GM12873 (cell line): ENCODE measurements at regions not wholly inside any gene's neighbourhood (a gene's known extent, or its start where the extent isn't known, plus 50 kb on each side); places are given as distances from the start of the nearest gene placed in this dataset.

Experiments used
- TF ChIP-seq, protein P1 (sequence below): IDR thresholded peaks from 2 replicates; pipeline ENCODE4 v1.5.1; 2012; ENCODE audit warnings: low read depth, mild to moderate bottlenecking, moderate library complexity, low read length, control low read depth; ENCODE audit not compliant: insufficient read depth; ENCODE audit errors: missing control alignments

DNA sequence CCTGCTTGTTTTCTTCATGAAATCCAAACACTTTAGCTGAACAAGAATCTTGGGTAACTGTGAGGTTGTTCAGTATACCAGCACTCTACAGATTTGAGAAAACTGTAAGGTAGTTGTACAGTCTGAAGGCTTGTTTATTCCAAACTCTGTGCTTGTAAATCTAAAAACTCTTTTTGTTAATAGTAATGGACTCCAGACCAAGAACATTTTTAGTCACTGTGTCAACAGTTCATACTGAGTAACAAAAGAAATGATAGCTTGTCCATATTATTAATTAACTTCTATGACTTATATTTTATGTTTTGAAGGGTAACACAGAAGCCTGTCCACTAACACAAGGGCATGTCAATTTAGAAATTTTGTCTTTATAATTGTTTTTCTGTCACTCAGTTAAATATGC lies 72.2 kb upstream of the KYNU start:
- TF ChIP-seq, protein P1, sequence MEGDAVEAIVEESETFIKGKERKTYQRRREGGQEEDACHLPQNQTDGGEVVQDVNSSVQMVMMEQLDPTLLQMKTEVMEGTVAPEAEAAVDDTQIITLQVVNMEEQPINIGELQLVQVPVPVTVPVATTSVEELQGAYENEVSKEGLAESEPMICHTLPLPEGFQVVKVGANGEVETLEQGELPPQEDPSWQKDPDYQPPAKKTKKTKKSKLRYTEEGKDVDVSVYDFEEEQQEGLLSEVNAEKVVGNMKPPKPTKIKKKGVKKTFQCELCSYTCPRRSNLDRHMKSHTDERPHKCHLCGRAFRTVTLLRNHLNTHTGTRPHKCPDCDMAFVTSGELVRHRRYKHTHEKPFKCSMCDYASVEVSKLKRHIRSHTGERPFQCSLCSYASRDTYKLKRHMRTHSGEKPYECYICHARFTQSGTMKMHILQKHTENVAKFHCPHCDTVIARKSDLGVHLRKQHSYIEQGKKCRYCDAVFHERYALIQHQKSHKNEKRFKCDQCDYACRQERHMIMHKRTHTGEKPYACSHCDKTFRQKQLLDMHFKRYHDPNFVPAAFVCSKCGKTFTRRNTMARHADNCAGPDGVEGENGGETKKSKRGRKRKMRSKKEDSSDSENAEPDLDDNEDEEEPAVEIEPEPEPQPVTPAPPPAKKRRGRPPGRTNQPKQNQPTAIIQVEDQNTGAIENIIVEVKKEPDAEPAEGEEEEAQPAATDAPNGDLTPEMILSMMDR = no peak

DNA sequence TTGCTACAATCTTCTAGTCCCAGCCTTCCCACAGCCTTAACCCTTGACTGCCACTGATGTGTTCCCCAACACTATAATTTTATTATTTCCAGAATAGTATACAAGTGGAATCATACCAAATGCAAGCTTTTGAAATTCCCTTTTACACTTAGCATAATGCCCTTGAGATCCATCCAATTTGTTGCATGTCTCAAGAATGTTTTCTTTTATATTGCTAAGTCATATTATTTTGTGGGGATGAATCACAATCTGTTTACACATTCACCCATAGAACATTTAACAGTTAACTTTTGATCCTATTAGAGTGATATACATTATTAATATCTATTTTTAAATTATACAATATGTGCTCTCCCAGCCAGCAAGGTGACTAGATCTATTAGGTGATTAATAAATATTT lies 74.3 kb upstream of the KYNU start:
- TF ChIP-seq, protein P1 = no peak

DNA sequence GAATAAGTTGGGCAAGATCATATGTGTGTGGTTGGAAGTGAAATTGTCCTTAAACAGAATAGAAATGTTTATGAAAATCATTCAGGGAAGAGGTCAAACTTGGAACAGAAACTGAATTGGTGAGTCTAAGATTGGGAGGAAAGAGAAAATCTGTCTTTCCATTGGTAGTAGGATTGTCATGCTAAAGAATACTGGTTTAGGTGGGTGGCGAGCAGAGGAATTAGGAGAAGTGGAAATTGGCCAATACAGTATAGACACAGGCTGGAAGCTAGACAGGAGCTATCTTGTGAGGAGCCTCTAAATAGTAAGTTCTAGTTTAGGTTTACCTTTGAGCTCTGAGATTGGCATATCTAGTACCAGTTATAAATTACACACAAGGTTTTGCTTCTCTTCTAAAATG lies 80.9 kb upstream of the KYNU start:
- TF ChIP-seq, protein P1 = no peak

DNA sequence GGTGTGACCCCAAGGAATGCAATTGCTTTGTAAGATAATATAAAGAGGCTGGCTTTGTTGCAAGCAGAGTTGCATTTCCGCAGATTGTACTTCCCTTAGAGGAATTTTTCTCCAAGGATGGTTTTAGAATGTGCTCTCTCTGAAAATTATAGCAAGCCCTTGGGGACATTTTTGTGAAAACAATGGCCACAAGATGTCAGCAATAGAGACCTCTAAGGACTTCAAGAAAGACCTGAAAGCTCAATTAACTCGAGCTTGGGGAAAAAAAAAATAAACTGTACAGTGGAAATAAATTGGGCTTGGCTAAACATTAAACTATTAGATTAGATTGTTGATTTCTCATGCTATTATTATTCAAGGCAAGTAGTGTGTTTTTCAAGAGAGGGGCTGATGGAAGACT lies 81.3 kb upstream of the KYNU start:
- TF ChIP-seq, protein P1 = no peak

DNA sequence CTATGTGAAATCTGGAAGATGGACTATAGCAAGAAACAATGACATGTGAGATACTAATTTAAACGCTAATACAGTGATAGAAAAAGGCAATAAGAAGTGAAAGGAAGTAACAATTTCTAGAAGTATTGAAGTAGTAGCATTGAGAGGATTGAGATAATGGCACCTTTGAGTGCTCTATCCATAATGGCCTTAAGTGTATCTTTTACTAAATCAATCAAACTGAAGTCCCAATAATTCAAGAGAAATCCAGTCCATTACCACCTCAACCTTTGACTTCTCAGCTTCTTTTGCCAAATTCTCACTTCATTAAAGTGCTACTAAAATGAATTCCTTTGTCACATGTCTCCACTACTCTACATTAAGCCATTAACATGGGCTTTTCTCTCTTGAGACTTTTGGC lies 82.6 kb upstream of the KYNU start:
- TF ChIP-seq, protein P1 = no peak

DNA sequence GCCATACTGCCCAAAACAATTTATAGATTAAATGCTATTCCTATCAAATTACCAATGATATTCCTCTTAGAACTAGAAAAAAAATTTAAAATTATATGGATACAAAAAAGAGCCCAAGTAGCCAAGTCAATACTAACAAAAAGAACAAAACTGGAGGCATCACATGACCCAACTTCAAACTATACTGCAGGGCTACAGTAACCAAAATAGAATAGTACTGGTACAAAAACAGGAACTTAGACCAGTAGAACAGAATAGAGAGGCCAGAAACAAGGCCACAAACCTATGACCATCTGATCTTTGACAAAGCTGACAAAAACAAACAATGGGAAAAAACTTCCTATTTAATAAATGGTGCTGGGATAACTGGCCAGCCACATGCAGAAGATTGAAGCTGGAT lies 86.1 kb upstream of the KYNU start:
- TF ChIP-seq, protein P1 = no peak

DNA sequence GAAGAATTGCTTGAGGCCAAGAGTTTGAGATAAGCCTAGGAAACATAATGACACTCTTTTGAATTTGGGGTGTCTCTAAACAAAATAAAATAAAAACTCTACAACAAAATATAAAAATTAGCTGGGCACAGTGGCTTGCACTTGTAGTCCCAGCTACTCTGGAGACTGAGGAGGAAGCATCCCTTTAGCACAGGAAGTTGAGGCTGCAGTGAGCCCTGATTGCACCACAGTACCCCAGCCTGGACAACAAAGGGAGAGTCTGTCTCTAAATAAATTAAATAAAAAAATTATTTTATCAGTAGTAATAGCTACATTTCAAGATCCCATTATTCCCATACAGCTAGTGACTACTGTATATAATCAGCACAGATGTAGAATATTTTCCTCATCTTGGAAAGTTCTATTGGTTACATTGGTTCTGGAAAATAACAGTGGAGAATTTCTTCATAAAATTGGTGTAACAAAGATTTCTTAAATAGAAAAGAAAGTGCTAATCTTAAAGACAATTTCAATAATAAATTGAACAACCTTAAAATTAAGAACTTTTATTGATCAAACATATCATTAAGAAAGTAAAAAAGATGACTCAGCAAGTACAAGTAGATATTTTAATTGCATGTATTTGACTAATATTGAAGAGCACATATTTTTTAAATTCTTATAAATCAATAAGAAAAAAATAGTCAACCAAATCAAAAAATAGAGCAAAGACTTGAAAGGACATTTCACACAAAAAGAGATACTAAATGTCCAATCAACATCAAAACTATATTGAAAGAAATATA lies 90.4 kb upstream of the KYNU start:
- TF ChIP-seq, protein P1 = no peak
